Loucy (cell line): ENCODE measurements at regions not wholly inside any gene's neighbourhood (a gene's known extent, or its start where the extent isn't known, plus 50 kb on each side); places are given as distances from the start of the nearest gene placed in this dataset.

Experiments used
- CTCF ChIP-seq: fragments of 200-600 bp; sonication (generic); conservative IDR thresholded peaks from 2 replicates; pipeline ENCODE4 v1.5.1; 2014; ENCODE audit warnings: mild to moderate bottlenecking, antibody characterized with exemption, low read length
- EZH2phosphoT487 ChIP-seq: fragments of 200-600 bp; IDR thresholded peaks from 2 replicates; pipeline ENCODE4 v1.6.1; 2018; ENCODE audit warnings: antibody characterized with exemption, mild to moderate bottlenecking, moderate library complexity, borderline replicate concordance

GRCh38 chr1:67530071-67530470 is 99.9 kb upstream of the SERBP1 start:
- TF ChIP-seq CTCF (no peak), EZH2phosphoT487 (no peak)
